Psoas muscle (tissue), 7 donors: ENCODE measurements at regions not wholly inside any gene's neighbourhood (a gene's known extent, or its start where the extent isn't known, plus 50 kb on each side); places are given as distances from the start of the nearest gene placed in this dataset.
A peak's percentile ranks its signal among the peaks of the same experiment; 100 is the strongest.

Source experiments
- ATAC-seq, 4 donors: fragments of 200-7000 bp; cut with Tn5 transposase; one replicate each; pipeline ENCODE4 v1.9.1; 2020; ENCODE audit warnings: moderate library complexity in 3 of 4, mild to moderate bottlenecking in 2 of 4
- DNase-seq, 2 donors: peaks; one replicate each; pipeline ENCODE4 v3.0.0-alpha.2; 2020
- H3K27ac ChIP-seq: fragments of 200-600 bp; one replicate; pipeline ENCODE4 v1.8.0; 2022
- H3K27me3 ChIP-seq, 3 donors: fragments of 200-600 bp in 1 of 3; one replicate each; pipeline versions ENCODE4 v1.6.1 to v1.8.0; 2013 to 2022; ENCODE audit warnings: low read length in 2 of 3, mild to moderate bottlenecking in 2 of 3, moderate library complexity in 1 of 3; ENCODE audit not compliant: insufficient read depth in 3 of 3
- H3K36me3 ChIP-seq, 2 donors: fragments of 200-600 bp in 1 of 2; one replicate each; pipeline versions ENCODE4 v1.6.1 to v1.8.0; 2013 to 2022; ENCODE audit warnings: low read depth in 1 of 2, mild to moderate bottlenecking in 1 of 2, moderate library complexity in 1 of 2; ENCODE audit not compliant: insufficient read depth in 1 of 2
- H3K4me1 ChIP-seq: fragments of 200-600 bp; one replicate; pipeline ENCODE4 v1.8.0; 2022
- H3K4me3 ChIP-seq: fragments of 200-600 bp; one replicate; pipeline ENCODE4 v1.8.0; 2022; ENCODE audit warnings: mild to moderate bottlenecking
- H3K9me3 ChIP-seq: fragments of 200-600 bp; one replicate; pipeline ENCODE4 v1.8.0; 2022
- CTCF ChIP-seq: fragments of 200-600 bp; IDR thresholded peaks from one replicate; pipeline ENCODE4 v1.8.0; 2022; ENCODE audit warnings: antibody characterized with exemption
- WGBS, 3 donors: extraction: QIAGEN DNeasy Blood & Tissue Kit; methylation state at CpG; one replicate each; pipeline versions ENCODE4 v1.1.6 to v1.1.7; 2013; 5-methylcytosine and 5-hydroxymethylcytosine counted together
- intact Hi-C, 2 donors: fragments of 100-400 bp; cut with DNase I; formaldehyde crosslinking; loops; one replicate each; pipeline versions ENCODE4 v1.11.0 to v1.14.2; 2022
- donor health status: healthy with polysubstance abuse.
- donor health status: DM: no; HTN: no; CAD: no; lungs with moderate emphysema.
- donor health status: Bipolar disorder and iron deficiency.
- donor health status: healthy.
- donor health status: DM: yes; HTN: yes; CAD: no.
- donor health status: DM: no; HTN: no; CAD: no.
- donor health status: DM: yes; HTN: yes; CAD: no.

- intact Hi-C loops: no loop called here
- Histone ChIP-seq H3K4me1 (no peaks in the 10 kb centered on the region), H3K9me3 (no peaks in the 10 kb centered on the region), H3K36me3 (no peaks in the 10 kb centered on the region), H3K27me3 (peaks cover 0 to 3% (median 0%) of the 10 kb centered on the region in 3 donors), H3K4me3 (no peak overlapping the region), H3K27ac (no peak overlapping the region)
- ATAC-seq: no peak
- DNase-seq: peak in 1 of 2 donors; percentile 64
- WGBS, 3 donors: 50 to 61% (median 51%) methylated on average over 11 of the region's 11 CpGs
- no peak for TF ChIP-seq CTCF
These were observed 89.6 kb upstream of the ARHGAP32 start for GRCh38 chr11:129281471-129282415.

GRCh38 chr11:129280027-129280811 lies 88.1 kb upstream of the ARHGAP32 start:
- H3K27me3 ChIP-seq: no peaks in the 10 kb centered on the region
- TF ChIP-seq CTCF: no peak
- H3K9me3 ChIP-seq: no peaks in the 10 kb centered on the region
- H3K27ac ChIP-seq: peak overlapping the region; percentile 64
- peaks cover 11% of the 10 kb centered on the region for H3K4me1 ChIP-seq
- intact Hi-C loops: no loop called here
- H3K4me3 ChIP-seq: peak overlapping the region; percentile 71
- no peak for DNase-seq
- H3K36me3 ChIP-seq: no peaks in the 10 kb centered on the region
- no peak for ATAC-seq
- 55 to 60% (median 57%) methylated on average over 16 of the region's 16 CpGs for WGBS, 3 donors

DNA sequence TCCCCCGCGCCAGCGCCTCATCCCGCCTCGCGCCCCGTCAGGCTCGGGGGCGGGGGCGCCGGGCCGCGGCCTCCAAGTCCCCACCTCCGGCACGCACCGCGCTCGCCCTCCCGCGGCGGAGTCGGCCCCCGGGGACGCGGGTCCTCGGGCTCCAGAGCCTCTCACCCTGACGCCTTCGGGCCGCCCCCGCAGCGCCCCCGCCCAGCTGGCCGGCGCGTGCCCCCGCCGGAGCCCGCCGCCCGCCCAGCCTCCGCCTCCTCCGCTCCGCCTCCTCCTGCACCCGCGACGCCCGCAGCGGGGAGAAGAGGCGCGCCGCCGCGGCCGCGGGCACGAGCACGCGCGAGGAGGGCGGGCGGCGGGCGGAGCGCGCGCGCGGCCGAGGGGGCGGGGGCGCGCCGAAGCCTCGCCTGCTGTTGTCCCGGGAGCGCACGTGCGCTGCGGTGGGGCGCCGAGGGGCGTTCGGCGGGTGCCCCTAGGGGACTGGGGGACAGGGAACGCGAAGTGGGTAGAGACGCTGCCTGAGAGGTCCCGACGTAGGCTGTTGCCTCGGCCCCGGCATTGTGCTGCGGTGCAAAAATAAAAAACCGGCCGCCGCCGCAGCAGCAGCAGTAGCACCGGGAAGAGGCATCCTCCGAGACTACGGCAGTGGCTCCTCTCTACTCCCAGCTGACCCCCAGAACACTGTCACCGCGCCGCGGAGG lies 87.4 kb upstream of the ARHGAP32 start:
- peak overlapping the region; percentile 71 for H3K4me3 ChIP-seq
- no peaks in the 10 kb centered on the region for H3K36me3 ChIP-seq
- no peaks in the 10 kb centered on the region for H3K27me3 ChIP-seq
- intact Hi-C loops: no loop called here
- H3K9me3 ChIP-seq: no peaks in the 10 kb centered on the region
- 1 to 2% (median 2%) methylated on average over 33 to 96 of the region's 103 CpGs for WGBS, 3 donors
- peaks cover 11% of the 10 kb centered on the region for H3K4me1 ChIP-seq
- TF ChIP-seq CTCF: no peak
- peak; percentile 85 to 91 for DNase-seq
- ATAC-seq: peak; percentile 88 to 94 (median 90)
- H3K27ac ChIP-seq: peak overlapping the region; percentile 64

DNA sequence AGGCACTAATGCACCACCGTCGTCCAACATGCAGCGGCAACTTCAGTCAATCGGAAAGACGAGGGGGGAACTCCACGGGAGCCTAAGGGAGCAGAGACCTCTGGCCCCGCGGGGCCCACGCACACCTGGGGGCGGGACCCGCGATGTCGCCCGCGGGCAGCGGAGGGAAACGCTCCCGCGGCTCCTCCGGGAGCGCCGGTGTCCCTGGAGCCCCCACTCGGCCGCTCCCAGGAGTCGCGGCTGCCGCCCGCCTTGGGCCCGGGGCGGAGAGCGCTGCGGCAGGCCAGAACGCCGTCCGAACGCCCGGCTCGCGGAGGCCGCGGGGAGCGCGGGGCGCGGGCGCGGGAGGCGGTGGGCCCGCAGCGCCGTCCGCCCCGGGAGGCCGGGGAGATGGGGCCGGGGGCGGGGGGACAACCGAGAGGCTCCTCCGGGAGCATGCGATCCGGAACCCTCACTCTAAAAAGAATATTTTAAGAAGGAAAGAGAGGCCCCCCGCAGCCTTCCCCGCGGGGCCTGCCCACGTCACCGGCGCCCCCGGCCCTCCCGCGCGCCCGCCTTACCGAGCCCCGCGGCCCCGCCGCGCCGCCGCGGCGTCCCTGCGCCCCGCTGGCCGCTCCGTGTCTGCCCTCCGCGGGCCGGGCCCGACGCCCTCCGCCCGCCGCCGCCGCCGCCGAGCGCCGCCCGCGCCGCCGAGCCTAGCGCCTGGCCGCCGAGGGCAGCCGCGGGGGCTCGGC lies 86.6 kb upstream of the ARHGAP32 start:
- no peaks in the 10 kb centered on the region for H3K36me3 ChIP-seq
- peak overlapping the region; percentile 71 for H3K4me3 ChIP-seq
- ATAC-seq: peak in 3 of 4 donors; percentile 34 to 45 (median 36)
- no peaks in the 10 kb centered on the region for H3K27me3 ChIP-seq
- peaks cover 11% of the 10 kb centered on the region for H3K4me1 ChIP-seq
- intact Hi-C loops: no loop called here
- TF ChIP-seq CTCF: no peak
- 1% methylated on average over 36 to 109 of the region's 109 CpGs for WGBS, 3 donors
- DNase-seq: peak; percentile 21 to 54
- no peaks in the 10 kb centered on the region for H3K9me3 ChIP-seq
- no peak overlapping the region for H3K27ac ChIP-seq
